GF-D8 (cell line): ENCODE measurements at regions not wholly inside any gene's neighbourhood (a gene's known extent, or its start where the extent isn't known, plus 50 kb on each side); places are given as distances from the start of the nearest gene placed in this dataset.
A peak's percentile ranks its signal among the peaks of the same experiment; 100 is the strongest.
"Not testable (repeated sequence)": the region's sequence is repeated elsewhere in the genome, so short reads cannot be mapped to it uniquely, and the experiment has no call there.

Experiments used
- DNase-seq: peaks from one replicate; lab custom pipeline; 2025; lab: John Stamatoyannopoulos, UW

GRCh38 chr6:27106382-27106781 is 141.1 kb upstream of the PRSS16 start:
- DNase-seq, result no peak

GRCh38 chr6:27111743-27112142 is 135.8 kb upstream of the PRSS16 start:
- DNase-seq, result no peak

GRCh38 chr6:27112974-27113373 is 134.5 kb upstream of the PRSS16 start:
- DNase-seq, result no peak

GRCh38 chr6:27119329-27119728 is 128.2 kb upstream of the PRSS16 start:
- no peak for DNase-seq

GRCh38 chr6:27119761-27120160 is 127.7 kb upstream of the PRSS16 start:
- DNase-seq, result no peak

- no peak for DNase-seq
These were observed 125.9 kb upstream of the PRSS16 start for GRCh38 chr6:27121640-27122039.

- DNase-seq, result no peak
These were observed 123.2 kb upstream of the PRSS16 start for GRCh38 chr6:27124252-27124657.

GRCh38 chr6:27126046-27126814 is 121.3 kb upstream of the PRSS16 start:
- no peak for DNase-seq

- DNase-seq, result peak; percentile 72
These were observed 120.5 kb upstream of the PRSS16 start for GRCh38 chr6:27126815-27127537.

- not testable (repeated sequence) for DNase-seq
These were observed 119.6 kb upstream of the PRSS16 start for GRCh38 chr6:27127874-27128273.

- DNase-seq, result no peak
These were observed 119.0 kb upstream of the PRSS16 start for GRCh38 chr6:27128311-27129094.

- no peak for DNase-seq
These were observed 118.2 kb upstream of the PRSS16 start for GRCh38 chr6:27129095-27129815.

GRCh38 chr6:27129917-27130316 is 117.6 kb upstream of the PRSS16 start:
- DNase-seq, result no peak

- DNase-seq, result no peak
These were observed 116.7 kb upstream of the PRSS16 start for GRCh38 chr6:27130668-27131428.

GRCh38 chr6:27132282-27132531 is 115.3 kb upstream of the PRSS16 start:
- DNase-seq, result not testable (repeated sequence)

- DNase-seq, result peak; percentile 99
These were observed 114.8 kb upstream of the PRSS16 start for GRCh38 chr6:27132532-27133280.

- DNase-seq, result peak; percentile 62
These were observed 113.9 kb upstream of the PRSS16 start for GRCh38 chr6:27133281-27134227.

- DNase-seq, result no peak
These were observed 112.3 kb upstream of the PRSS16 start for GRCh38 chr6:27135087-27135657.

GRCh38 chr6:27136077-27136644 is 111.3 kb upstream of the PRSS16 start:
- no peak for DNase-seq
